KMS-11 (cell line): ENCODE measurements at regions not wholly inside any gene's neighbourhood (a gene's known extent, or its start where the extent isn't known, plus 50 kb on each side); places are given as distances from the start of the nearest gene placed in this dataset.
"Not testable (repeated sequence)": the region's sequence is repeated elsewhere in the genome, so short reads cannot be mapped to it uniquely, and the experiment has no call there.

Experiments
- H2AFZ ChIP-seq: fragments of 200-600 bp; sonication (generic); 2 replicates; pipeline ENCODE4 v1.6.1; 2016; ENCODE audit warnings: antibody characterized with exemption, mixed run types, low read depth
- H3K27ac ChIP-seq: fragments of 200-600 bp; sonication (generic); 2 replicates; pipeline ENCODE4 v1.6.1; 2016; ENCODE audit warnings: mild to moderate bottlenecking, mixed run types
- H3K27me3 ChIP-seq: fragments of 200-600 bp; sonication (generic); 2 replicates; pipeline ENCODE4 v1.6.1; 2017; ENCODE audit warnings: mild to moderate bottlenecking, low read depth, mixed run types, moderate library complexity; ENCODE audit not compliant: insufficient read depth
- H3K36me3 ChIP-seq: fragments of 200-600 bp; sonication (generic); 2 replicates; pipeline ENCODE4 v1.6.1; 2017; ENCODE audit warnings: mild to moderate bottlenecking, mixed run types; ENCODE audit not compliant: insufficient read depth
- H3K4me1 ChIP-seq: fragments of 200-600 bp; sonication (generic); 2 replicates; pipeline ENCODE4 v1.6.1; 2016; ENCODE audit warnings: mild to moderate bottlenecking, low read depth, mixed run types; ENCODE audit not compliant: poor library complexity, severe bottlenecking
- H3K4me2 ChIP-seq: fragments of 200-600 bp; sonication (generic); 2 replicates; pipeline ENCODE4 v1.7.0; 2016; ENCODE audit warnings: mild to moderate bottlenecking, mixed run types
- H3K4me3 ChIP-seq: fragments of 200-600 bp; sonication (generic); IDR thresholded peaks from 2 replicates; pipeline ENCODE4 v1.6.1; 2017; ENCODE audit warnings: low read depth, low read length, mixed read lengths; ENCODE audit not compliant: insufficient read depth
- H3K79me2 ChIP-seq: fragments of 200-600 bp; sonication (generic); 2 replicates; pipeline ENCODE4 v1.6.1; 2016; ENCODE audit warnings: low read depth, mixed run types; ENCODE audit not compliant: insufficient read depth
- H3K9ac ChIP-seq: fragments of 200-600 bp; sonication (generic); 2 replicates; pipeline ENCODE4 v1.6.1; 2016; ENCODE audit warnings: mild to moderate bottlenecking, mixed run types
- H4K20me1 ChIP-seq: fragments of 200-600 bp; sonication (generic); 2 replicates; pipeline ENCODE4 v1.6.1; 2016; ENCODE audit warnings: mild to moderate bottlenecking, mixed run types; ENCODE audit not compliant: insufficient read depth
- TF ChIP-seq, protein P1 (sequence below): fragments of 200-600 bp; sonication (generic); conservative IDR thresholded peaks from 2 replicates; pipeline ENCODE4 v1.6.1; 2017; ENCODE audit warnings: low read depth, mild to moderate bottlenecking, antibody characterized with exemption, low read length, moderate library complexity, mixed read lengths

DNA sequence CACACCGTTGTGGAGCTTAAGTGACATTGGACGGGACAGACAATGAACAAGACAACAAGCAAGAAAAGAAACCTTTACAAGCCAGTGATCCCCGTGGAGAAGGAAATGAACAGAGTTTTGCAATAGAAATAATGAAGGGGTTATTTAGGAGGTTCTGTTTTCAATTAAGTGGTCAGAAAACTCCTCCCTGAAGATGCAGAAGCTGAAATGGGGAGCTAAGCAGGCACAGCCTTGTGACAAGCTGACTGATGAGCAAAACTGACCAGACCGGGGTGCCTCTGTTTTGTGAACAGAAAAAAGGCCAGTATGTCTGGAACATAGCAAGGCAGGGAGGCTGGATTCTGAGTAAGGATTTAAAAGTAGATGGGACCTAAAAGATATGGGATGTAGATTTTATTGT is 299.8 kb upstream of the POM121L12 start:
- Histone ChIP-seq H3K79me2 (no peaks in the 10 kb centered on the region), H3K36me3 (no peaks in the 10 kb centered on the region; the same call in 1 of the 2 replicates), H3K27me3 (no peaks in the 10 kb centered on the region), H3K9ac (no peak overlapping the region), H3K4me3 (no peak overlapping the region), H3K4me1 (no peaks in the 10 kb centered on the region), H3K4me2 (no peak overlapping the region), H3K27ac (no peak overlapping the region), H4K20me1 (no peaks in the 10 kb centered on the region), H2AFZ (no peak overlapping the region)
- TF ChIP-seq, protein P1, sequence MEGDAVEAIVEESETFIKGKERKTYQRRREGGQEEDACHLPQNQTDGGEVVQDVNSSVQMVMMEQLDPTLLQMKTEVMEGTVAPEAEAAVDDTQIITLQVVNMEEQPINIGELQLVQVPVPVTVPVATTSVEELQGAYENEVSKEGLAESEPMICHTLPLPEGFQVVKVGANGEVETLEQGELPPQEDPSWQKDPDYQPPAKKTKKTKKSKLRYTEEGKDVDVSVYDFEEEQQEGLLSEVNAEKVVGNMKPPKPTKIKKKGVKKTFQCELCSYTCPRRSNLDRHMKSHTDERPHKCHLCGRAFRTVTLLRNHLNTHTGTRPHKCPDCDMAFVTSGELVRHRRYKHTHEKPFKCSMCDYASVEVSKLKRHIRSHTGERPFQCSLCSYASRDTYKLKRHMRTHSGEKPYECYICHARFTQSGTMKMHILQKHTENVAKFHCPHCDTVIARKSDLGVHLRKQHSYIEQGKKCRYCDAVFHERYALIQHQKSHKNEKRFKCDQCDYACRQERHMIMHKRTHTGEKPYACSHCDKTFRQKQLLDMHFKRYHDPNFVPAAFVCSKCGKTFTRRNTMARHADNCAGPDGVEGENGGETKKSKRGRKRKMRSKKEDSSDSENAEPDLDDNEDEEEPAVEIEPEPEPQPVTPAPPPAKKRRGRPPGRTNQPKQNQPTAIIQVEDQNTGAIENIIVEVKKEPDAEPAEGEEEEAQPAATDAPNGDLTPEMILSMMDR = no peak

DNA sequence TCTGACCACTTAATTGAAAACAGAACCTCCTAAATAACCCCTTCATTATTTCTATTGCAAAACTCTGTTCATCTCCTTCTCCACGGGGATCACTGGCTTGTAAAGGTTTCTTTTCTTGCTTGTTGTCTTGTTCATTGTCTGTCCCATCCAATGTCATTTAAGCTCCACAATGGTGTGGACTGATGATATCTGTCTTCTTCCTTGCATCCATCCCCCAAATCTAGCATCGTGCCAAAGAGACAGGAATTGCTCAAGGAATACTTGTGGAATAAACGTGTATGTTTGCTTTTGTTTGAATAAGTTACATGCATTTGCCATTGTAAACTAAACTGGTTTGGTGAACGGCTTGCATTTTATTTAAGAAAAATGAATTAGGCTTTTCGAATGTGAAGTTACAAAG is 306.8 kb upstream of the POM121L12 start:
- not testable (repeated sequence) for H3K27me3 ChIP-seq, H3K79me2 ChIP-seq, H3K4me2 ChIP-seq, H3K27ac ChIP-seq, H3K4me3 ChIP-seq, H2AFZ ChIP-seq, H4K20me1 ChIP-seq, H3K36me3 ChIP-seq, H3K9ac ChIP-seq
- H3K4me1 ChIP-seq = peaks cover 10% of the 10 kb centered on the region

DNA sequence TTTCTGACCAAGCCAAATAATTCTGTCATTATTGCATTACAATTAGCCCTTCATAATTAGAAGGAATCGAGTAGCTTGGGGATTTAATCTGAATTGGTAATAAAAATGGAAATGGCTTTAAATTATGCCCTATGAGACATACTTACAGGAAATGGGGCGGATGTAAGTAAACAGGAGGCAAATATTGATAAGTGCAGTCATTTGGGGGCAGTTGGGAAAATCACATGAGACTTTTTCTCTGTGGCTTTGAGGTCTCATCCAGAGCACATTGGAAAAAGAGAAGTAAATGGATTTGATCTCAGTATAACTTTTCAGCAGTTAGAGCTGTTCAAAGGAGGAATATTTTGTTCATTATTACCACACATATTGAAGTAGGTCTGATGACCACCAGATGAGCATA is 307.8 kb upstream of the POM121L12 start:
- Histone ChIP-seq H3K4me2 (no peak overlapping the region), H3K4me1 (peaks cover 10% of the 10 kb centered on the region), H4K20me1 (no peaks in the 10 kb centered on the region), H3K79me2 (no peaks in the 10 kb centered on the region), H3K27me3 (no peaks in the 10 kb centered on the region), H3K4me3 (no peak overlapping the region), H3K27ac (no peak overlapping the region), H3K9ac (no peak overlapping the region), H2AFZ (no peak overlapping the region), H3K36me3 (no peaks in the 10 kb centered on the region)
- TF ChIP-seq, protein P1 = no peak

DNA sequence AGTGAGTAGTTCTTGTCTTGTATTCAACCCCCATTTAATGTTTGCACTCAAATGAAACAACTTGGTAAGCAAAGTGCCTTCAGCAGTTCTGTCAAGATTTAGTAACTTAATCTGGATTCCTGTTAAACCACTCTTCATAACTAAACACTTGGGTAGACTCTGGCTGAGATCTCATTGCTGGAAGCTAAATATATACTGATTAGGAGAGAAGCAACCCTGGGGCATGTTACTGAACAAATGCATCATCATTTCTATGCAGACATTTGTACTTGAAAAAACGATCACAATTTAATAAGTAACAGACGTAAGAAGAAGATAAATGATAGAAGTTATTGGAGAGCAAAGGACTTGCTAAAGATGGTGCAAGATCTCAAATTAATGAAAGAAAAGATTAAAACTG is 308.4 kb upstream of the POM121L12 start:
- H3K27me3 ChIP-seq = no peaks in the 10 kb centered on the region

DNA sequence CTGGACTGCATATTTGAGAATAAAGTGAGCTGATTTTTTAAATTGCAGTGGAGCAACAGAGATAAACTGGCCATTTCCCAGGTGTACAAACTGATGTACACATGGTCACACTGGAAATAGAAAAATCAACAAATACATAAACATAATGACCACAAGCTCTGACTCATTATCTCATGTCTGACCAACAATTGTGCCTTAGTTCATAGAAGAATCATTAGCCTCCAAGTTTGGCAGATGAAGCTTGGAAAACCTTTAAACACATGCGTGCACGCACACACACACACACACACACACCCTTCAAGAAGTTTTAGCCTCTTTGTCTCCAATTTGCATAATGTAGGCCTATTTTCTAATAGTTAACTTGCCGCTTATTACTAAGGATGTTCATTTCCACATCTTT is 308.9 kb upstream of the POM121L12 start:
- Histone ChIP-seq H2AFZ (no peak overlapping the region), H3K79me2 (no peaks in the 10 kb centered on the region), H3K27me3 (no peaks in the 10 kb centered on the region)

More for the DNA sequence above, 308.4 kb upstream of the POM121L12 start:
- Histone ChIP-seq H3K27ac (no peak overlapping the region), H3K79me2 (no peaks in the 10 kb centered on the region), H2AFZ (no peak overlapping the region), H3K4me2 (no peak overlapping the region), H3K36me3 (no peaks in the 10 kb centered on the region), H4K20me1 (no peaks in the 10 kb centered on the region), H3K9ac (no peak overlapping the region), H3K4me1 (peaks cover 10% of the 10 kb centered on the region), H3K4me3 (no peak overlapping the region)
- TF ChIP-seq, protein P1 = no peak

More for the DNA sequence above, 308.9 kb upstream of the POM121L12 start:
- TF ChIP-seq, protein P1 = no peak
- no peaks in the 10 kb centered on the region for H4K20me1 ChIP-seq
- no peak overlapping the region for H3K27ac ChIP-seq
- H3K4me3 ChIP-seq = no peak overlapping the region
- H3K4me2 ChIP-seq = no peak overlapping the region
- no peaks in the 10 kb centered on the region for H3K36me3 ChIP-seq
- H3K9ac ChIP-seq = no peak overlapping the region
- H3K4me1 ChIP-seq = peaks cover 10% of the 10 kb centered on the region
